GM18909 (cell line): ENCODE measurements at regions not wholly inside any gene's neighbourhood (a gene's known extent, or its start where the extent isn't known, plus 50 kb on each side); places are given as distances from the start of the nearest gene placed in this dataset.

Experiments used
- ATAC-seq: cut with Tn5 transposase; IDR thresholded peaks from one replicate; pipeline ENCODE4 v1.9.1; 2021; ENCODE audit warnings: mild to moderate bottlenecking; ENCODE audit not compliant: unreplicated experiment, poor library complexity

DNA sequence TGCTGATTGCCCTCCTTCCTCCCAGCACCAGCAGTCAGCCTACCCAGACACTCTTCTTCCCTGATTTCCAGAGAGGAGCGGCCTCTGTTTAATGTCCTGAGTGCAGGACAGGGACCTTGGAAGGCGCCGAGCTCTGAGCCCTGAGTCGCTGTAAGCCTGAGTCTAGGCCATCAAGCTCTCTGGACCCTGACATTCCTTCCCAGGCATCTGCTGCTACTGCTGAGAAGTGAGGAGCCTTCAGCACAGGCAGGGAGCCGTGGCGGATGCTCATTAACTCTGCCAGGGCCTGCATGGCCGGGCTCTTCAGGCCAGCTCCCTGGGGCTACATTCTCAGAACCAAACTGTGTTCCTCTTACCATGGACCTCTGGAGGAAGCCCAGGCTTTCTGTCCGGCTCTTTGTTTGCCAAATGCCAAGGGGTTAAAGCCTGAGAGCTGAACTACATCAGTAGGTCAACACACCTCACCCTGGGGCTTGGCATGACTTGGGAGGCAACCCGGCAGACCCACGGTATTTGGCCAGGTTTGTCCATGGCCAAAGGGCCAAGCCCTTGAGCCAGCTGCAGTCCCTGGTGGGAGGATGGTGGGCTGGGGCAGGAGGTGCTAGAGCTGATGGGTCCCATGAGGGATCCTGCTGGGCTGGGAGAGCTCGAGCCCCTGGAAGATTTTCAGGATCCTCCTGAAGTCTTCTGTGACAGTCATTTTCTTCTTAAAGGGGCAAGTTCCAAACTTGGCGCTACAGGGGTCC lies 721.4 kb downstream of the BRD1 start:
- no peak for ATAC-seq

DNA sequence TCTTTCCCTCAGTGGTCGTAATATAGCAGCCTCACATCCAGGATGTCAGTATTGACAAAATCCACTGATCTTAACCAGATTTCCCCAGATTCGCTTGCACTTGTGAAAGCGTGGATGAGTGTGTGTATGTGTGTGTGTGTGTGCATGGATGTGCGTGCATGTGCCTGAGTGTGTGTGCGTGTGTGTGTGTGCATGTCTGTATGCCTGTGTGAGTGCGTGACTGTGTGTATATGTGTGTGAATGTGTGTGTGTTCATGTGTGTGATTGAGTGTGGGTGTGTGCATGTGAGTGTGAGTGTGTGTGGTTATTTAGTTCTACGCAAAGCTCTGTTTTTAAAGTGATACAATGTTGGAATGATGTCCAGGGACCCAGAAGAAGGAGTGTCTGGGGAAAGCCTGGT lies 723.2 kb downstream of the BRD1 start:
- ATAC-seq, result no peak

- no peak for ATAC-seq
These were observed 724.2 kb downstream of the BRD1 start for GRCh38 chr22:49103314-49104059.

DNA sequence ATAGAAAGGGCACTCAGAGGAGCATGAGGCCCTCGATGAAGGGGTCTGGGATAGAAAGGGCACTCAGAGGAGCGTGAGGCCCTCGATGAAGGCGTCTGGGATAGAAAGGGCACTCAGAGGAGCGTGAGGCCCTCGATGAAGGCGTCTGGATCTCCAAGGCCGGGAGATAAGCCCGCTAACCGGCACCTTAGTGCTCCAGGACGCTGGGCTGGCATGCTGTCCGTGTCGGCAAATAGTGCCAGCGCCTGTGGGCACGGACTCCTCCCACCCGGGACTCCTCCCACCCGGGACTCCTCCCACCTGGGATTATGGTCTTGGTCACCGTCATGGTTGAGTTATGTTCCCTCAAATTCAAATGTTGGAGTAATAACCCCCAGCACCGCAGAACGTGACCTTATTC lies 725.3 kb downstream of the BRD1 start:
- ATAC-seq, result no peak

DNA sequence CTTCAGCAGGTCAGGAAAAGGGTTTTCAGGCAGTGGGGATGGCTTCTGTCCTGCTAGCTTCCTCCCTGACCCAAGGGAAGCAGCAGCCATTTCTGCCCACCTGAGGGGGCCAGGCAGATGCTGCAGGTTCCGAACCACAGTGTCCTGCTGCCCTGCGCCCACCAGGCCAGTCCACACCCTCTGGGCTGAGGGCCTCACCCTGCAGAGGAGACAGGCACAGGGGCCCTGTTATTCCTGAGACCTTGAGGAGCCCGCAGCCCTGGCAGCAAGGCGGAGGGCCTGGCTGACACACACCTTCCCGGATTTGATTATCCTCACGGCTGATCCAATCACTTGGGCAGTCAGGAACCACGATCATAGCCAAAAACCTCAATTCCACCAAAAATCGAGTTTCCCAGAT lies 725.8 kb downstream of the BRD1 start:
- no peak for ATAC-seq

DNA sequence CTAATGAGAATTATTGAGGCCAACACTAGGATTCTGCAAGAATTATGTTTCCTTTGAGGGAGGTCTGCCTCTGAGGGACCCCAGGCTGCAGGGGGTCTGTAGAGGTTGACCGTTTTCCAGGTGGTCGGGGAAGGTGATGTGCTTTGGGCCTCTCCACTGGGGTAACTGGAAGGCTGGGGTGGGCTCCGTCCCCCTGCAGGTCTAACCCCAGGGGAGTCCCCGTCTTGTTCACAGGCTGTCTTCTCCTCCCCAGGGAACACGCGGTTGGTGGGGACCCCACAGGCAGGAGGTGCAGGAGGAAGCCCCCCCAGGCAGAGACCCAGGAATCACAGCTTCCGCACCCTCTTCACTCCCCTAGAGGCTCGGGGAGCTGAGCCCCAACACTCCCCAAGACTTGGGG lies 726.4 kb downstream of the BRD1 start:
- no peak for ATAC-seq

GRCh38 chr22:49100773-49101172 lies 726.9 kb downstream of the BRD1 start:
- ATAC-seq, result no peak

DNA sequence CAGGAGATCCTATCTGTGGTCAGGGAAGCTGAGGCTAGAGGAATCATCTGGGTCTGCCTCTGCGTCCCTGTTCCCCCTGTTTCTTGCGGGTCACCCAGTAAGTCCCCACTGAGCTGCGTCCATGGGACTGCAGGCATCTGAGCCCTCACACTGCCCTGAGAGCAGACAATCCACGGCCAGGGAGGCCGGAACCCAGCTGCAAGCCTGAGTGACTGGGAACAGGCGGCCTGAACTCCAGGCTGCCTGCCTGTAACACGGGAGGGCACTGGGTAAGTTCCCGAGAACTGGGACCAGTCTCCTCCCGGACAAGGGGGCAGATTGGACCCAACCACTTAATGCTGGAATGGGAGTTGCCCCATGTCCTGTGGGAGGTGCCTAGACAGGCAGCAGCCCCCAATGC lies 727.4 kb downstream of the BRD1 start:
- ATAC-seq, result no peak

- ATAC-seq, result no peak
These were observed 728.1 kb downstream of the BRD1 start for GRCh38 chr22:49099496-49100124.

DNA sequence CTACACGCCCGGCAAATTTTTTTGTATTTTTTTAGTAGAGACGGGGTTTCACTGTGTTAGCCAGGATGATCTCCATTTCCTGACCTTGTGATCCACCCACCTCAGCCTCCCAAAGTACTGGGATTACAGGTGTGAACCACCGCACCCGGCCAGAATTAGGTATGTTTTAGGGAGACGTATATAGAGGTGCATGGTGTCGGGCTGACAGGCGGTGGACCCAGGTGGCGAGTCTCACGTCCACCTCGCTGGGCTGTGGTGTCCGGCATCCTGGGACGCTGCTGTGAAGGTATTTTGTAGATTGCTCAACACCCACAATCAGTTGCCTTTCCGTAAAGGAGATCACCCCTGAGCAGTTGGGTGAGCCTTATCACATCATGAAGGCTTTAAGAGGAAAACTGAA lies 728.6 kb downstream of the BRD1 start:
- no peak for ATAC-seq

DNA sequence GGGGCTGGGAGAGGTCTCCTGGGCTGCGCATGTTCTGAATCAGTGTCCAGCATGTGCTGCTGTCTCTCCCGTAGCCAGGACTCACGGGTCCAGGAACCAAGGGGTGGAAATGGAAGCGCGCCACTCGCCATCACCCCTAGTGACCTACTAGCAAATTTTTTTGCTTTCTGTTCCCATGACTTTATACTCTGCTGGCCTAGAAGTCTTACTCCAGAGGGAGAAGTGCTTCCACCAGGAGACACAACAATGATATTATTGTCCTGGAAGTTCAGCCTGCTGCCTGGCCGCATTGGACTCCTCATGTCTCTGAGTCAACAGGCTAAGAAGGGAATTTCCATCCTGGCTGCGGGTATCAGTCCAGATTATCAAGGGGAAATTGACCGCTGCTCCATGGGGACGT lies 729.7 kb downstream of the BRD1 start:
- no peak for ATAC-seq

DNA sequence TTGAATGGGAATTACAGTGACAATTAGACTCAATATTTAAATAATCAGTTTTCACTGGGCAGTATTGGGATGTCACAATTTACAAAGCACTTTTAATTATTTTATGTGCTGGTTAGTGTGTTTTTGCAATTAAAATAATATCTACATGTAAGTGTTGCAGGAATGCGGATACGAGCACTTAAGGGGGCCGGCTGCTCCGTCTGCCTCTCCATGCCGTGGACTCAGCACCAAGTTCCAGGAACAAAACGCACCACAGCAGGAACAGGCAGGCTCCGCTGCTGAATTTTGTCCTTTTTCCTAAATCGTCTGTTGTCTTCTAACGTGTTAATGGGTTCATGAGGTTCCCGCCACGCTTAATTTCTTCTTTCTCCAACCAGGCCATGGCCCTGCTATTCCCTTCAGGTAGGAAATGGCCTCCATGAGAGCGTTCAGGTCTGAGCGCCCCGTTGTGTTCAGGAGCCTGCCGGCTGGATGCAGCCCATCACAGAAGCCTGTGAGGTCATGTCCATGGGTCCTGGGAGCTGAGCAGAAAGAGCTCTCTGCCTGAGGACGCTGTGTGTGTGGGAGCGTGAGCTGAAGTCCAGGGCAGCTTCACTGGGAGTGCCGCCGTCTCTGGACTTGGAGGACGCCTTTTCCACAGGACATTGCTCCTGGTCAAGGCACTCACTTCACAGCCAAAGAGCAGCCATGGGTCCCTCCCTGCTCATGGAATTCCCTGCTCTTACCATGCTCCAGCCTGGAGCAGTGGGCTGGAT lies 730.3 kb downstream of the BRD1 start:
- ATAC-seq, result no peak

DNA sequence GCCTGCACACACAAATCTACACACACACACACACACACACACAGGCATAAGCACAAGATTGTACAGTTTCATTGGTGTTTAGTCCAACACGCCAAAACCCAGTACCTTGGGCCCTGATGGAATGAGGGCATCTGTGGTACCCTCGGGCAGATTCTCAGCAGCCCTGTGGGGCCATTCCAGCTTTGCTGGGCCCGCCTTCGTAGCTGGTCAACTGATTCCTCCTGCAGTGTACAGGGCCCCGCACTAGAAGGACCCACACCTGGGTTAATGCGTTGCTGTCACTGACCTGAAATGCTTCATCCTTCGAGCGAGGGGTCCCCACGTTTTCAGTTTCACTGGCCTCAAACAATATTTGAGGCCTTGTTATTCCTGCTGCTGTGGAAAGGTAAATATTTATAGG lies 731.2 kb downstream of the BRD1 start:
- no peak for ATAC-seq

DNA sequence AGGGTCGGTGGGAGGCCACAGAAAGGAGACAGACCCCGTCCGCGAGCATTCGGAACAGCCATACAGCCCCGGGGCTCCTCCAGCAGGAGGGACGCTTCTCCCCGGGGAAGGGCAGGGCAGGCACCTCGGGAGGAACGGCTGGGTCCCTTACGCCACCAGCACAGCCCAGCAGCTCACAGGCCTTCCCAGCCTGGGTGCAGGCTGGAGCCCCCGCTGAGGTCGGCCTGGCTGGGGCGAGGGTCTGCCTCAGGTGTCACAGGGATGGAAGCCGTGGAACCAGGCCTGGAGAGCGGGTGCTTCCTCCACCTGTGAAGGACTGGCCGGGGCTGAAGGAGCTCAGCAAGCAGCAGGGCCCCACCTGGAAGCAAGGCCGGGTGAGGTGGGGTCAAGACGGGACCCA lies 732.3 kb downstream of the BRD1 start:
- ATAC-seq, result no peak

DNA sequence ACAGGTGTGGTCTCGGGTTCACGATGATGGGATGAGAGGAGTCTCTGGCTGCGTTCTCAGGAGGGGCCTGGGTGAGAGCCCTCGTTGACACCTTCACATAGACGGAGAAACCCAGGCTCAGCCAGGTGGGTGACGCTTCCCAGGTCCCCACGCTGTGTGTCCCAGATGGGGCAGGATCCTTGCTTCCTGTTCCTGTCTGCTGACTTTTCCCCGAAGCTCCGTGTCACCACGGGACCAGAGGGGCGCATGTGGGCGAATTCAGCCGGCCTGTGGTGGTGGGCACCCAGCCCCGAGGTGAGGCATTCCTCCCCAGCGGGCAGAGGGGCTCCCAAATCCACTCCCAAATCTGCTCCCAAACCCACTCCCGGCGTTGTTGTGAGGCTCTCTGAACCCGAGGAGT lies 732.8 kb downstream of the BRD1 start:
- no peak for ATAC-seq

DNA sequence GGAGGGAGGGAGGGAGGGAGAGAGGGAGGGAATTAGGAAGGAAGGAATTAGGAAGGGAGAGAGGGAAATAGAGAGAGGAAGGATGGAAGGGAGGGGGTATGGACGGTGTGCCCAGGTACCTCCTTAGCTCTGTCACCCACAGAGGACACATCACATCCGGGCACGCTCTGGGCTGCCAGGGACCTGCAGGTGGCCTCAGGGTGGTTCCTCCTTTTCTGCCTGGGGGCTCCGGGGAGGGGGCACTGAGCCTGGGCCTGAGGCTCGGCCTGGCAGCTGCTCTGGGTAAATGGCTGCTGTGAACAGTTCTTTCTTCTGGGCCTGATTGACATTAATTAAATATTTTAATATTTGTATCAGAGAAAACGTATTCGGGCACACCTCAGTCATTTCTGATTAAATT lies 733.5 kb downstream of the BRD1 start:
- ATAC-seq, result no peak

GRCh38 chr22:49093192-49093880 lies 734.3 kb downstream of the BRD1 start:
- no peak for ATAC-seq

DNA sequence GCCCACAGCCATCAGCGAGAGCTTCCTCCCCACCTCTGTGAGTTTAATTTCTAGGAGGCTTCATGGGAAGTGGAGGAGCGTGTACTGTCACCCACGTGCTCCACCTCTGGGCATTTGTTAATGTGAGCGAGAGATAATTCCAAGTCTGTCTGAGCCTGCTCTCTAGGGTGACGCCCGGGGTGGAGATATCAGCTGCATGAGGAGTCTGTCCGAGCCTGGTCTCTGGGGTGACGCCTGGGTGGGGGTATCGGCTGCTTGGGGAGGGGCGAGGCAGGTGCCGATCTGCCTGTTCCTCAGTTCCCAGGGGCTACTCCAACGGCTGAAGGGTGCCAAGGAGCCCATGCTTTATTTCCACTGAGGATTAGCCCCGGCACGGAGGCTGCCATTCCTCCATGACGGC lies 735.0 kb downstream of the BRD1 start:
- ATAC-seq, result no peak

DNA sequence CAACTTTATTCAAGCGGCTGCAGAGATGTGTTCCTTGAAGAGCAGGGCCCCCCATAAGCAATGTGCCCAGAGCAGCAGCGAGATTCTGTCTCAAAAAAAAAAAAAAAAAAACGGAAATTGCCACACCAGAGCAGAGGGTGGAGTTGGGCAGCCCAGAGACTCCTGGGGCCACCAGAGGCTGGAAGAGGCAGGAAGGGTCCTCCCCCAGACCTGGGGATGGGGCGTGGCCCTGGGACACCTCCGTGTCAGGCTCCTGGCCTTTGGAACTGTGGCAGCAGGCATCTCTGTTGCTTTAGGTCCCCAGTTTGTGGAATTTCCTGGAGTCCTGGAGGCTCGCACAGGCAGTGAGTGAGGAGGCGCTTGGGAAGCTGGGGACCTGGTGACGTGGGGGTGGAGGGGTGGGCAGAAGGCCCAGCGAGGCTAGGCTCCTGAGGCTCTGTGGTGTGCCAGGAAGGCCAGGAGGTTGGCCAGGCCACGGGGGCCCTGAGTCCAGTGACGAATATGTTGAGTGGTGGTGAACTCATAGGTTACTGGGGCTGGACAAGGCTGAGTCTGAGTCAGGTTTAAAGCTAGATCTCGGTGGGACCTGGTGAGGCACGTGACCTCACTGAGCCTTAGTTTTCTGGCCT lies 735.6 kb downstream of the BRD1 start:
- ATAC-seq, result no peak

DNA sequence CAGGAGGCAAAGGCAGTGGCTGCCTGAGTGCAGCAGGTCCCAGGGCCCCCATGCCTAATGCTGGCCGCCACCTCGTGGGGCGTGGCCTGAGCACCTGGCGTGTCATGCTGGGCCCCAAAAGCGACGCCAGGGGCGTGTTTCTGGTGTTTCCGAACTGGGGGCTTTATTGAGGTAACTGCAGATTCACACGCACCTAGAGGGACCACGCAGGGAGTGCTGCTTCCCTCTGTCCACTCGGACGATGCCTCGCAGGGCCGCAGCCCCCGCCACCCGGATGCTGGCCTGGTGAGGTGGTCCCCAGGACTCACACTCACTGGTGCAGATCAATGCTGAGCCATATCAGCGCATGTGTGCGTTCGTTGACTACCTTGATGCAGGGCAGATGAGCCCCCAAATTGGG lies 736.2 kb downstream of the BRD1 start:
- ATAC-seq, result no peak
